Gastroesophageal sphincter (tissue), 3 donors: ENCODE measurements at regions not wholly inside any gene's neighbourhood (a gene's known extent, or its start where the extent isn't known, plus 50 kb on each side); places are given as distances from the start of the nearest gene placed in this dataset.

ENCODE experiments used
- EP300 ChIP-seq: sonication (generic); formaldehyde crosslinking; IDR thresholded peaks from one replicate; pipeline ENCODE4 v1.6.1; 2017; ENCODE audit warnings: antibody characterized with exemption, mild to moderate bottlenecking
- POLR2A ChIP-seq, 2 donors: fragments of 450-650 bp; IDR thresholded peaks; one replicate each; pipeline ENCODE4 v1.6.1; 2017; ENCODE audit warnings: antibody characterized with exemption in 2 of 2, mild to moderate bottlenecking in 2 of 2, moderate library complexity in 1 of 2
- POLR2AphosphoS5 ChIP-seq: sonication (generic); formaldehyde crosslinking; IDR thresholded peaks from one replicate; pipeline ENCODE4 v1.6.1; 2017; ENCODE audit warnings: antibody characterized with exemption
- TF ChIP-seq, protein P1 (sequence below), 4 experiments: fragments of 200-600 bp in 2 of 4; fragments of 450-650 bp in 2 of 4; sonication (generic) in 1 of 4; IDR thresholded peaks; one replicate each; pipeline ENCODE4 v1.5.1; 2017 to 2019; ENCODE audit warnings: antibody characterized with exemption in 4 of 4, mild to moderate bottlenecking in 2 of 4, moderate library complexity in 2 of 4

DNA sequence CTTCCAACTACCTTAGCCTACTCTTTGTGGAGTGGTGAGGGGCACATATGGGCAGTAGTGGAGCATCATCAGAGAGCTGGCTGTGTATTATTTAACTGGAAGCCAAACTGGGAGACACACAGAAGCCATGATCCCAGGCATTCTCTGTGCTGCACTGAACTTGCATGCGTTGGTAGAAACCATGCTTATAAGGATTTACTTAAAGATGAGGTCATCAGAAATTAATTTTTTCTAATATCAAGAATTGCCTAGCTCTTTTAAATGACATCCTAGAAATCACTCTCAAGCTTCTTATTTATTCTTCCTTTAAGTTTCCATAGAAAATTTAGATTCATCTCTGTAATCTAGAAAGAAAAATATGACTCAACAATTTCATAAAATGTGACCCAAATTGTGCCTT, 136.2 kb downstream of the KCNK1 start:
- TF ChIP-seq POLR2A (IDR thresholded peaks at IDR 0.05) (no peak), POLR2AphosphoS5 (no peak), EP300 (no peak)
- TF ChIP-seq, protein P1, sequence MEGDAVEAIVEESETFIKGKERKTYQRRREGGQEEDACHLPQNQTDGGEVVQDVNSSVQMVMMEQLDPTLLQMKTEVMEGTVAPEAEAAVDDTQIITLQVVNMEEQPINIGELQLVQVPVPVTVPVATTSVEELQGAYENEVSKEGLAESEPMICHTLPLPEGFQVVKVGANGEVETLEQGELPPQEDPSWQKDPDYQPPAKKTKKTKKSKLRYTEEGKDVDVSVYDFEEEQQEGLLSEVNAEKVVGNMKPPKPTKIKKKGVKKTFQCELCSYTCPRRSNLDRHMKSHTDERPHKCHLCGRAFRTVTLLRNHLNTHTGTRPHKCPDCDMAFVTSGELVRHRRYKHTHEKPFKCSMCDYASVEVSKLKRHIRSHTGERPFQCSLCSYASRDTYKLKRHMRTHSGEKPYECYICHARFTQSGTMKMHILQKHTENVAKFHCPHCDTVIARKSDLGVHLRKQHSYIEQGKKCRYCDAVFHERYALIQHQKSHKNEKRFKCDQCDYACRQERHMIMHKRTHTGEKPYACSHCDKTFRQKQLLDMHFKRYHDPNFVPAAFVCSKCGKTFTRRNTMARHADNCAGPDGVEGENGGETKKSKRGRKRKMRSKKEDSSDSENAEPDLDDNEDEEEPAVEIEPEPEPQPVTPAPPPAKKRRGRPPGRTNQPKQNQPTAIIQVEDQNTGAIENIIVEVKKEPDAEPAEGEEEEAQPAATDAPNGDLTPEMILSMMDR (IDR thresholded peaks at IDR 0.05) = no peak
